HCT116 (cell line): ENCODE measurements at regions not wholly inside any gene's neighbourhood (a gene's known extent, or its start where the extent isn't known, plus 50 kb on each side); places are given as distances from the start of the nearest gene placed in this dataset.

Experiments used
- ATAC-seq: fragments of 200-7000 bp; cut with Tn5 transposase; 2 replicates; pipeline ENCODE4 v1.9.1; 2020; ENCODE audit warnings: mild to moderate bottlenecking, moderate library complexity
- BruUV-seq: library from RNA; stranded (reverse); fragments of 400-500 nt; replicated peaks from 2 replicates; lab custom pipeline; 2021; lab: Mats Ljungman, UMichigan
- CTCF ChIA-PET: fragments of 300-600 bp; sonication (Branson Sonifier 250); formaldehyde crosslinking; loops from one replicate; lab custom pipeline; 2021; ENCODE audit warnings: antibody characterized with exemption; lab: Charles Lee
- POLR2A ChIA-PET: fragments of 300-600, 350-600 bp; sonication (Branson Sonifier 250); formaldehyde crosslinking; loops from one replicate; lab custom pipeline; 2021; ENCODE audit warnings: antibody characterized with exemption; lab: Charles Lee
- RAD21 ChIA-PET, 2 experiments: fragments of 300-600 bp; sonication (Branson Sonifier 250); formaldehyde crosslinking; loops; one replicate each; lab custom pipeline; 2023; ENCODE audit warnings: low total read pairs in 2 of 2; ENCODE audit not compliant: uncharacterized antibody in 2 of 2, unreplicated experiment in 2 of 2, low non-redundant PET in 1 of 2; lab: Charles Lee
- DNase-seq: peaks from one replicate; pipeline ENCODE4 v3.0.0-alpha.2; 2010; ENCODE audit warnings: low read depth, low spot score
- H2AFZ ChIP-seq: fragments of 200-600 bp; shearing (Covaris generic), sonication (generic); 2 replicates; pipeline ENCODE4 v1.6.1; 2017; ENCODE audit warnings: low read depth, mixed run types, mixed read lengths, antibody characterized with exemption, low read length; ENCODE audit not compliant: poor library complexity, severe bottlenecking
- H3K27ac ChIP-seq: 2 replicates; pipeline ENCODE4 v1.5.1; 2012; ENCODE audit warnings: low read depth, low read length
- H3K27me3 ChIP-seq: fragments of 200-600 bp; sonication (generic); 2 replicates; pipeline ENCODE4 v1.6.1; 2016; ENCODE audit warnings: mixed run types, low read length, mixed read lengths; ENCODE audit not compliant: insufficient read depth
- H3K36me3 ChIP-seq, 2 experiments: fragments of 200-500 bp in 1 of 2; fragments of 200-600 bp in 1 of 2; sonication (Bioruptor generic) in 1 of 2; sonication (generic) in 1 of 2; 2 replicates each; pipeline versions ENCODE4 v1.5.1 to v1.6.1; 2014 to 2016; ENCODE audit warnings: low read length in 2 of 2, inconsistent platforms in 1 of 2, mixed read lengths in 1 of 2, mixed run types in 1 of 2; ENCODE audit not compliant: insufficient read depth in 2 of 2, control insufficient read depth in 1 of 2
- H3K4me1 ChIP-seq, 2 experiments: fragments of 200-600 bp in 1 of 2; sonication (generic) in 1 of 2; 2 replicates each; pipeline versions ENCODE4 v1.5.1 to v1.6.1; 2012 to 2017; ENCODE audit warnings: low read length in 2 of 2, inconsistent platforms in 1 of 2, mild to moderate bottlenecking in 1 of 2, mixed read lengths in 1 of 2, mixed run types in 1 of 2, moderate library complexity in 1 of 2; ENCODE audit not compliant: insufficient read depth in 2 of 2, control insufficient read depth in 1 of 2
- H3K4me2 ChIP-seq: fragments of 200-600 bp; sonication (generic); 2 replicates; pipeline ENCODE4 v1.6.1; 2017; ENCODE audit warnings: mixed run types, low read length, mixed read lengths
- H3K4me3 ChIP-seq, 2 experiments: fragments of 200-600 bp in 1 of 2; sonication (generic) in 1 of 2; replicated peaks in 1 of 2; 2 replicates each; pipeline ENCODE4 v1.5.1; 2011 to 2016; ENCODE audit warnings: low read length in 2 of 2, control low read depth in 1 of 2, low read depth in 1 of 2, mild to moderate bottlenecking in 1 of 2, mixed read lengths in 1 of 2, mixed run types in 1 of 2
- H3K79me2 ChIP-seq: fragments of 200-600 bp; sonication (generic); 2 replicates; pipeline ENCODE4 v1.6.1; 2017; ENCODE audit warnings: mild to moderate bottlenecking, mixed run types, low read length, moderate library complexity, mixed read lengths; ENCODE audit not compliant: insufficient read depth
- H3K9ac ChIP-seq: fragments of 200-600 bp; sonication (generic); 2 replicates; pipeline ENCODE4 v1.6.1; 2016; ENCODE audit warnings: low read length, mixed read lengths
- H3K9me2 ChIP-seq: fragments of 200-600 bp; sonication (generic), shearing (Covaris generic); 2 replicates; pipeline ENCODE4 v1.6.1; 2017; ENCODE audit warnings: mixed run types, mild to moderate bottlenecking, moderate library complexity; ENCODE audit not compliant: insufficient read depth
- H3K9me3 ChIP-seq, 2 experiments: fragments of 200-500 bp in 1 of 2; fragments of 200-600 bp in 1 of 2; sonication (Bioruptor generic) in 1 of 2; sonication (generic) in 1 of 2; 2 replicates each; pipeline ENCODE4 v1.6.1; 2014 to 2017; ENCODE audit warnings: low read length in 2 of 2, mixed read lengths in 2 of 2, inconsistent platforms in 1 of 2, low read depth in 1 of 2, mild to moderate bottlenecking in 1 of 2, mixed run types in 1 of 2, moderate library complexity in 1 of 2; ENCODE audit not compliant: control insufficient read depth in 1 of 2, insufficient read depth in 1 of 2
- H4K20me1 ChIP-seq: fragments of 200-600 bp; sonication (generic), shearing (Covaris generic); 2 replicates; pipeline ENCODE4 v1.6.1; 2017; ENCODE audit warnings: mixed run types, mild to moderate bottlenecking, moderate library complexity; ENCODE audit not compliant: insufficient read depth
- CEBPB ChIP-seq: IDR thresholded peaks from 2 replicates; pipeline ENCODE4 v1.6.1; 2012; ENCODE audit warnings: low read depth
- CTCF ChIP-seq, 3 experiments: fragments of 200-600 bp in 1 of 3; sonication (generic) in 1 of 3; IDR thresholded peaks in 2 of 3; conservative IDR thresholded peaks in 1 of 3; 2 replicates each; pipeline ENCODE4 v1.5.1; 2012 to 2017; ENCODE audit warnings: low read depth in 2 of 3, low read length in 2 of 3, antibody characterized with exemption in 1 of 3, borderline replicate concordance in 1 of 3, control low read depth in 1 of 3, mild to moderate bottlenecking in 1 of 3, mixed read lengths in 1 of 3, mixed run types in 1 of 3, moderate library complexity in 1 of 3; ENCODE audit not compliant: insufficient read depth in 1 of 3
- RAD21 ChIP-seq: IDR thresholded peaks from 2 replicates; pipeline ENCODE4 v1.6.1; 2012; ENCODE audit warnings: low read depth, mild to moderate bottlenecking
- intact Hi-C: fragments of 100-400 bp; cut with micrococcal nuclease; formaldehyde crosslinking; loops from 2 replicates; pipeline ENCODE4 v1.10.0; 2022

GRCh38 chr17:68172461-68172954 lies 75.3 kb upstream of the AMZ2 start:
- peak; percentile 88 for ATAC-seq
- ChIA-PET POLR2A (interaction anchor here (1.5 kb wide), 1 partner anchor 33 kb away, joined by 3 read pairs; no protein-coding TSS in a partner anchor), RAD21 (interaction anchor here (0.6 to 2.2 kb wide), 5 partner anchors 28 to 290 kb away, joined by 3 to 10 read pairs (median 6); no protein-coding TSS in a partner anchor)

More at GRCh38 chr17:68172461-68172954, 75.3 kb upstream of the AMZ2 start:
- intact Hi-C loops, result loop anchor here (1.0 to 5.0 kb wide), 5 partner anchors 28 to 586 kb away; no protein-coding TSS in a partner anchor
- Histone ChIP-seq H3K27ac (no peak overlapping the region), H3K4me2 (peak overlapping the region; percentile 34), H3K9me3 (no peaks in the 10 kb centered on the region), H4K20me1 (no peaks in the 10 kb centered on the region), H3K9ac (no peak overlapping the region), H3K27me3 (no peaks in the 10 kb centered on the region), H3K9me2 (no peaks in the 10 kb centered on the region), H2AFZ (peak overlapping the region; percentile 97), H3K4me3 (no peak overlapping the region), H3K4me1 (peaks cover 0 to 12% of the 10 kb centered on the region in 2 experiments; a peak in 3 of 4 replicates), H3K36me3 (no peaks in the 10 kb centered on the region), H3K79me2 (no peaks in the 10 kb centered on the region)
- peak; percentile 100 for TF ChIP-seq RAD21
- TF ChIP-seq CTCF (IDR thresholded peaks at IDR 0.05 in 2 of 3, conservative IDR thresholded peaks at IDR 0.05 in 1 of 3; ENCODE audit: borderline replicate concordance in 1 of 3, insufficient read depth in 1 of 3, low read depth in 2 of 3, low read length in 2 of 3), result peak; percentile 97 to 100 (median 99)
- no peak for TF ChIP-seq CEBPB
- CTCF ChIA-PET, result interaction anchor here (0.7 to 2.2 kb wide), 12 partner anchors 8 to 293 kb away, joined by 3 to 21 read pairs (median 4); partner anchors contain the start of gene WIPI1
- DNase-seq, result peak; percentile 63
- BruUV-seq, result no TSS peak
